ENCODE measurements at regions not wholly inside any gene's neighbourhood (a gene's known extent, or its start where the extent isn't known, plus 50 kb on each side); places are given as distances from the start of the nearest gene placed in this dataset.

- no TSS peak for BruUV-seq (replicated peaks)
- FAIRE-seq: no peak
- WGBS (ENCODE audit: insufficient coverage, insufficient replicate concordance, low lambda C conversion rate, missing lambda C conversion rate): 29% methylated on average over 1 of the region's 1 CpG
Observed at GRCh38 chr6:126481319-126481718, 141.4 kb downstream of the CENPW start.

More at GRCh38 chr6:126481319-126481718, 141.4 kb downstream of the CENPW start:
- no peak for TF ChIP-seq JUNB (IDR thresholded peaks at IDR 0.05)
- TF ChIP-seq NR2C2 (IDR thresholded peaks at IDR 0.05; ENCODE audit: borderline replicate concordance, control insufficient read depth, insufficient read length, low read depth): no peak
- no peak for TF ChIP-seq ASH2L (IDR thresholded peaks at IDR 0.05; ENCODE audit: borderline replicate concordance, low read depth)
- no peak for TF ChIP-seq ZNF622 (IDR thresholded peaks at IDR 0.05)
- no peak for TF ChIP-seq SMARCA5 (IDR thresholded peaks at IDR 0.05)
- no peak for TF ChIP-seq NFYB (IDR thresholded peaks at IDR 0.05; ENCODE audit: insufficient read depth, low read depth, low read length)
- TF ChIP-seq E2F4 (IDR thresholded peaks at IDR 0.05; ENCODE audit: low read depth, low read length): no peak
- TF ChIP-seq ZNF24 (IDR thresholded peaks at IDR 0.05): no peak
- no peak for TF ChIP-seq ZSCAN29 (IDR thresholded peaks at IDR 0.05)
- TF ChIP-seq, protein P1, sequence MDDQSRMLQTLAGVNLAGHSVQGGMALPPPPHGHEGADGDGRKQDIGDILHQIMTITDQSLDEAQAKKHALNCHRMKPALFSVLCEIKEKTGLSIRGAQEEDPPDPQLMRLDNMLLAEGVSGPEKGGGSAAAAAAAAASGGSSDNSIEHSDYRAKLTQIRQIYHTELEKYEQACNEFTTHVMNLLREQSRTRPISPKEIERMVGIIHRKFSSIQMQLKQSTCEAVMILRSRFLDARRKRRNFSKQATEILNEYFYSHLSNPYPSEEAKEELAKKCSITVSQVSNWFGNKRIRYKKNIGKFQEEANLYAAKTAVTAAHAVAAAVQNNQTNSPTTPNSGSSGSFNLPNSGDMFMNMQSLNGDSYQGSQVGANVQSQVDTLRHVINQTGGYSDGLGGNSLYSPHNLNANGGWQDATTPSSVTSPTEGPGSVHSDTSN (IDR thresholded peaks at IDR 0.05; ENCODE audit: insufficient replicate concordance, low read depth, low read length): no peak
- no peak for TF ChIP-seq HDAC6 (IDR thresholded peaks at IDR 0.05; ENCODE audit: unreplicated experiment)
- no peak for TF ChIP-seq PAX5 (IDR thresholded peaks at IDR 0.05; ENCODE audit: borderline replicate concordance, low read depth, low read length)
- TF ChIP-seq KLF5 (IDR thresholded peaks at IDR 0.05; ENCODE audit: partially characterized antibody): no peak
- no peak for TF ChIP-seq MTA2 (IDR thresholded peaks at IDR 0.05; ENCODE audit: low read depth)
- no peak for TF ChIP-seq SRF (IDR thresholded peaks at IDR 0.05; ENCODE audit: low read depth in 2 of 2, low read length in 2 of 2)
- no peaks in the 10 kb centered on the region for H3K9me3 ChIP-seq (replicated peaks; ENCODE audit: control insufficient read depth, insufficient read depth, low read length)
- DNase-seq (ENCODE audit: low read depth, low spot score): no peak
- ATAC-seq: no peak
- no peaks in the 10 kb centered on the region for H3K4me1 ChIP-seq (ENCODE audit: control insufficient read depth, insufficient read depth, low read length)
- H3K79me2 ChIP-seq (ENCODE audit: control insufficient read depth, insufficient read depth, low read length): no peaks in the 10 kb centered on the region
- SMC1A ChIA-PET (ENCODE audit: uncharacterized antibody, unreplicated experiment): interaction anchor here (0.9 kb wide), 1 partner anchor 160 kb away, joined by 4 read pairs; no protein-coding TSS in a partner anchor
- CTCF ChIA-PET: interaction anchor here (1.3 kb wide), 1 partner anchor 9 kb away, joined by 3 read pairs; no protein-coding TSS in a partner anchor
- no peaks in the 10 kb centered on the region for H3K36me3 ChIP-seq (ENCODE audit: control insufficient read depth in 2 of 2, insufficient read depth in 2 of 2, low read length in 1 of 2)
- RAD21 ChIA-PET (ENCODE audit: unreplicated experiment): no interaction called here
- H3K27me3 ChIP-seq (replicated peaks in 1 of 2; ENCODE audit: control insufficient read depth in 2 of 2, insufficient read depth in 2 of 2, low read length in 1 of 2): no peaks in the 10 kb centered on the region
- H3K4me2 ChIP-seq (ENCODE audit: control insufficient read depth, insufficient read depth): no peak overlapping the region
- in situ Hi-C loops (cut with MboI) (no loop called here), intact Hi-C loops (cut with micrococcal nuclease; ENCODE audit: unreplicated experiment) (no loop called here)
- H3K9ac ChIP-seq (ENCODE audit: control insufficient read depth, insufficient read depth, low read length): no peak overlapping the region
- H4K20me1 ChIP-seq (ENCODE audit: control insufficient read depth, insufficient read depth): no peaks in the 10 kb centered on the region
- no peak overlapping the region for H3K4me3 ChIP-seq
- H3K27ac ChIP-seq (ENCODE audit: control insufficient read depth, insufficient read depth): no peak overlapping the region
- H2AFZ ChIP-seq (ENCODE audit: control insufficient read depth, low read depth, low read length): no peak overlapping the region
- POLR2A ChIA-PET: no interaction called here

Measured in GM12878 (cell line).